Urinary bladder (tissue), 3 donors: ENCODE measurements at regions not wholly inside any gene's neighbourhood (a gene's known extent, or its start where the extent isn't known, plus 50 kb on each side); places are given as distances from the start of the nearest gene placed in this dataset.

Source experiments
- DNase-seq: peaks from one replicate; pipeline ENCODE4 v3.0.0-alpha.2; 2015; ENCODE audit errors: extremely low spot score
- H3K27ac ChIP-seq: one replicate; pipeline ENCODE4 v1.5.1; 2013; ENCODE audit warnings: low read depth, mild to moderate bottlenecking, moderate library complexity
- H3K36me3 ChIP-seq: one replicate; pipeline ENCODE4 v1.6.1; 2013; ENCODE audit warnings: mild to moderate bottlenecking, moderate library complexity; ENCODE audit not compliant: insufficient read depth
- H3K4me1 ChIP-seq: one replicate; pipeline ENCODE4 v1.6.1; 2013; ENCODE audit warnings: mild to moderate bottlenecking, moderate library complexity; ENCODE audit not compliant: insufficient read depth
- H3K4me3 ChIP-seq: one replicate; pipeline ENCODE4 v1.5.1; 2013; ENCODE audit warnings: low read depth, low read length
- WGBS: extraction: QIAGEN DNeasy Blood & Tissue Kit; methylation state at CpG from one replicate; pipeline ENCODE4 v1.1.7; 2013; 5-methylcytosine and 5-hydroxymethylcytosine counted together
- donor health status: healthy with polysubstance abuse.
- donor health status: healthy.

- WGBS = 89% methylated on average over 3 of the region's 3 CpGs
- H3K36me3 ChIP-seq = no peaks in the 10 kb centered on the region
- H3K4me1 ChIP-seq = no peaks in the 10 kb centered on the region
- no peak for DNase-seq
- H3K27ac ChIP-seq = no peak overlapping the region
- H3K4me3 ChIP-seq = no peak overlapping the region
Measured at GRCh38 chr6:125516644-125517043, 214.9 kb upstream of the HDDC2 start.

GRCh38 chr6:125519367-125519766 is 217.6 kb upstream of the HDDC2 start:
- H3K4me1 ChIP-seq = no peaks in the 10 kb centered on the region
- H3K27ac ChIP-seq = no peak overlapping the region
- no peak overlapping the region for H3K4me3 ChIP-seq
- H3K36me3 ChIP-seq = no peaks in the 10 kb centered on the region
- DNase-seq = no peak

GRCh38 chr6:125524356-125524755 is 222.6 kb upstream of the HDDC2 start:
- Histone ChIP-seq H3K4me1 (no peaks in the 10 kb centered on the region), H3K36me3 (no peaks in the 10 kb centered on the region), H3K4me3 (no peak overlapping the region), H3K27ac (no peak overlapping the region)
- 11% methylated on average over 2 of the region's 2 CpGs for WGBS
- DNase-seq = no peak

GRCh38 chr6:125526007-125526720 is 223.3 kb upstream of the HEY2 start:
- no peaks in the 10 kb centered on the region for H3K4me1 ChIP-seq
- H3K27ac ChIP-seq = no peak overlapping the region
- WGBS = 0% methylated on average over 1 of the region's 1 CpG
- no peaks in the 10 kb centered on the region for H3K36me3 ChIP-seq
- no peak overlapping the region for H3K4me3 ChIP-seq
- no peak for DNase-seq

GRCh38 chr6:125528621-125529041 is 220.8 kb upstream of the HEY2 start:
- WGBS = 45% methylated on average over 6 of the region's 6 CpGs
- Histone ChIP-seq H3K4me3 (no peak overlapping the region), H3K4me1 (no peaks in the 10 kb centered on the region), H3K27ac (no peak overlapping the region), H3K36me3 (no peaks in the 10 kb centered on the region)
- no peak for DNase-seq

- H3K4me1 ChIP-seq = no peaks in the 10 kb centered on the region
- no peak overlapping the region for H3K4me3 ChIP-seq
- no peaks in the 10 kb centered on the region for H3K36me3 ChIP-seq
- no peak for DNase-seq
- WGBS = 40% methylated on average over 5 of the region's 5 CpGs
- H3K27ac ChIP-seq = no peak overlapping the region
Measured at GRCh38 chr6:125529061-125529460, 220.4 kb upstream of the HEY2 start.

- no peak overlapping the region for H3K4me3 ChIP-seq
- DNase-seq = no peak
- H3K4me1 ChIP-seq = no peaks in the 10 kb centered on the region
- H3K36me3 ChIP-seq = no peaks in the 10 kb centered on the region
- no peak overlapping the region for H3K27ac ChIP-seq
- 36% methylated on average over 28 of the region's 28 CpGs for WGBS
Measured at GRCh38 chr6:125533710-125534397, 215.6 kb upstream of the HEY2 start.

GRCh38 chr6:125534430-125535263 is 214.8 kb upstream of the HEY2 start:
- Histone ChIP-seq H3K4me1 (no peaks in the 10 kb centered on the region), H3K4me3 (no peak overlapping the region), H3K36me3 (no peaks in the 10 kb centered on the region), H3K27ac (no peak overlapping the region)
- no peak for DNase-seq
- WGBS = 26% methylated on average over 17 of the region's 17 CpGs

- H3K4me3 ChIP-seq = no peak overlapping the region
- no peaks in the 10 kb centered on the region for H3K4me1 ChIP-seq
- WGBS = 85% methylated on average over 2 of the region's 2 CpGs
- no peaks in the 10 kb centered on the region for H3K36me3 ChIP-seq
- DNase-seq = no peak
- no peak overlapping the region for H3K27ac ChIP-seq
Measured at GRCh38 chr6:125537090-125537489, 212.3 kb upstream of the HEY2 start.

GRCh38 chr6:125539892-125540291 is 209.5 kb upstream of the HEY2 start:
- DNase-seq = no peak
- Histone ChIP-seq H3K27ac (no peak overlapping the region), H3K4me1 (no peaks in the 10 kb centered on the region), H3K4me3 (no peak overlapping the region), H3K36me3 (no peaks in the 10 kb centered on the region)
- WGBS = 82% methylated on average over 3 of the region's 3 CpGs

- no peak for DNase-seq
- H3K27ac ChIP-seq = no peak overlapping the region
- WGBS = 66% methylated on average over 1 of the region's 1 CpG
- H3K4me3 ChIP-seq = no peak overlapping the region
- H3K4me1 ChIP-seq = no peaks in the 10 kb centered on the region
- H3K36me3 ChIP-seq = no peaks in the 10 kb centered on the region
Measured at GRCh38 chr6:125544819-125545218, 204.6 kb upstream of the HEY2 start.

- Histone ChIP-seq H3K4me1 (no peaks in the 10 kb centered on the region), H3K27ac (no peak overlapping the region), H3K36me3 (no peaks in the 10 kb centered on the region), H3K4me3 (no peak overlapping the region)
- DNase-seq = no peak
- WGBS = 51% methylated on average over 5 of the region's 5 CpGs
Measured at GRCh38 chr6:125546841-125547251, 202.6 kb upstream of the HEY2 start.

GRCh38 chr6:125547381-125547780 is 202.1 kb upstream of the HEY2 start:
- DNase-seq = no peak
- Histone ChIP-seq H3K4me1 (no peaks in the 10 kb centered on the region), H3K36me3 (no peaks in the 10 kb centered on the region), H3K27ac (no peak overlapping the region), H3K4me3 (no peak overlapping the region)
- 59% methylated on average over 1 of the region's 1 CpG for WGBS
